Superior temporal gyrus (tissue), 1 donor: ENCODE measurements at regions not wholly inside any gene's neighbourhood (a gene's known extent, or its start where the extent isn't known, plus 50 kb on each side); places are given as distances from the start of the nearest gene placed in this dataset.
"Not testable (repeated sequence)": the region's sequence is repeated elsewhere in the genome, so short reads cannot be mapped to it uniquely, and the experiment has no call there.

Experiments used
- DNase-seq: peaks from one replicate; pipeline ENCODE4 v3.0.0-alpha.2; 2016; ENCODE audit errors: extremely low spot score

DNA sequence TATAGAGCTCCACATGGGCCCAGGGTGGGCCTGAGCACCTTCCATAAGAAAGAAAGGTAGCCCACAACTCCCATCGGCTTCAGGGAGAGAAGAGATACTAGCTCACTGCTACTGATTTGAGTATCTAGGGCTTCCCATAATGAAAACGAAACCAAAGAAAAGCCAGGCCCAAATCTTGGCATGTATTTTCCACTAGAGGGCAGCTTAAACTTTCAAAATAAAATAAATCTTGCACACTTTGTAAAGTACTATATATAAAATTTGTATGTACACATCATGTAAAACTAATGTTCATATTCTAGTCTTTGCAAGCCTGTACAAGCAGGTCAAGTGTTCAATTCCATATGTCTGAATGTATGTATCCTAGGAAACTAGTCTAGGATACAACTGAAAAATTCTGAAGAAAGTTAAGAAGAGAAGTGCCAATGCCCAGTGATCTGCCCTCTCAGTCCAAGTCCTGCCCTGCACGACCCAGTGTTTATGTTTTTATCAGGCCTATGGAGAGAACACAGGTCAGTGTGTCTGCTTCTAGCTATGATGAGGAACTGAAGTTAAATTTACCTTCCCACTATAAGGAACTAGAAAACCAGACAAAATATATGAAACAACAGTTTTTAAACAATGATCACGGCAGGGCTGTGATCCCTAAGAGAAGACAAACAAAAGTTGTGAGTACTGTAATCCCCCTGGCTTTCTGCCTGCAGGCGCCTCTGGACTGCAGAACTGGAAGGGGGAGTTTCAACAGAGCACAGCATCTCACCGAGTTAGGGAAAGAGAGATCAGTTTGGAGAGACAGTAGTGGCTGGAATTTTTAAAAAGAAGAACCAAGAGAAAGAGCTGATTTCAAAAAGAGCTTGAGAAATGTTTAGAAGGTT is 475.7 kb downstream of the UQCRFS1 start:
- peak; percentile 88 for DNase-seq

GRCh38 chr19:28736528-28736927 is 476.4 kb downstream of the UQCRFS1 start:
- DNase-seq, result no peak

- no peak for DNase-seq
Measured at GRCh38 chr19:28731577-28731976, 481.4 kb downstream of the UQCRFS1 start.

GRCh38 chr19:28730791-28731512 is 482.0 kb downstream of the UQCRFS1 start:
- DNase-seq, result no peak

DNA sequence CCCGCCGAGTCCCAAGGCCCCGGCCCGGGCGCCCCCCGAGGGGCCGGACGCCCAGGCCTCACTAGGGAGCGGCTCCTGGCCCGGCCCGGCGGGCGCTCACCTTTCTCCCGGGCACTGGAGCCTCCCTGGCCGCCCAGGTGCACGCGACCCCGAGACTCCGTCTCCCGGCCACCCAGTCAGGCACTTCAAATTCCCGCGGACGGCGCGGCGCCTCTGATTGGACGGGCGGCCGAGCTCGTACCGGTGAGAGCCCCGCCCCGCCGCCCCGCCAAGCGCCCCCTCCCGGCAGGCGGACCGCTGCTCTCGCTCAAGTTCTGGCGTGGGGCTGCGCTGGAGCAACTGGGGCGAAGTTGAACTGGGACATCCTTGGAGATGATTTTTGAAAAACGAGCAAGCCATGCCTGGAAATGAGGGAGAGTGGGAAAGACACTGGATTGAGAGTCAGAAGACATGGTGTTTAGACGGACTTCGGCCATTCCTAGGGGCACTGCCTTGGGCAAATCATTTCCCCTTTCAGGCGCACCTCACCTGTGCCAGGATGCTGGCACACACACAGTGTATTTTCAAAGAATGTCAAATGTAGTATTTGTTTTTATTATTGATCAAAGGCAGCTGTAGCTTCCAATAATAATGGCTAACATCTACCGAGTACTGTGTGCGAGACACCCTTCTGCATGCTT is 485.3 kb downstream of the UQCRFS1 start:
- DNase-seq, result no peak

DNA sequence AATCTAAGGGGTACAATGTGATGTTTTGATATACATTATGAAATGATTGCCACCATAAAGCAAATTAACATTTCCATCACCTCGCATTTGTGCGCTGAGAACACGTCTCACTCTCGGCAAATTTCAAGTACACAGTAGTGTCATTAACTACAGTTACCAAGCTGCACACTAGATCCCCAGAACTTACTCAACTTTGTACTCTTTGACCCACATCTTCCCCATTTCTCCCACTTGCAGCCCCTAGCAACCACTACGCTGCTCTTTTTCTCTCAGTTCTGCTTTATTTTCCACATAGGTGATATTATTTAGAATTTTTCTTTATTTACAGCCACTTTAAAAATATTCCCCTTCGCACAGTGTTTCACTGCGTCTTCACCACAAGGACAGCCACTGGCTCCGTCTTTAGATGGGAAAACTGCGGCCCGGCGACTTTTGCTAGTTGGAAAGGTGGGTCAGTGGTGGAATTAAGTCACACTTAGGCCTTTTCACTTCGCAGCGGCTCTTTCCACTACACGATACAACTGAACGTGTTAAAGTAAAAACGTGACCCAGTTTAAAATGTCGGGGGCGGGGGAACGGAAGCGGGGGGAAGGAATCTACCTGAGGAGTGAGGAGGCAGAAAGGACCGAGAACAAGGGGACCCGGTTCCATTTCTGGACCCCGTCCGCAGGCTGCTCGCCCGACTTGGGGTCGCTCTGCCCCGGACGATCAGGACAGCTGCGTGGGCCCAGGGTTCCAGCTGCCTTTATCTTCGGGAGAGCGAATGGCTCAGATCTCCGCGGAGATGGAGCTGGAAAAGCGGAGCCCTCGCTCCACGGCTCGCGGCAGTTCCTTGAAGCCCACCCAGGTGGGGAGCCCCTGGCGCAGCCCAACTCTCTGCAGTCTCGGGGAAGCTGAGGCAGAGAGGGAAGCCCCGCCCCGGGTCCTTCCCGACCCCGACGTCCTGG is 486.1 kb downstream of the UQCRFS1 start:
- no peak for DNase-seq

DNA sequence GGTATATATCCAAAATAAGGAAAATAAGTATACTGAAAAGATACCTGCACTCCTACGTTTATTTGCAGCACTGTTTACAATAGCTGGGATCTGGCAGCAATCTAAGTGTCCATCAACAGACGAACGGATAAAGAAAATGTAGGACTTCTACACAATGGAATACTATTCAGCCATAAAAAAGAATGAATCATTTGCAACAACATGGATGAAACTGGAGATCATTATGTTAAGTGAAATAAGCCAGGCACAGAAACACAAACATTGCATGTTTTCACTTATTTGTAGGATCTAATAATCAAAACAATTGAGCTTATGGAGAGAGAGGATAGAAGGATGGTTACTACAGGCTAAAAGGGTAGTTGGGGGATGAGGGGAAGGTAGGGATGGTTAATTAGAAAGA is 494.0 kb downstream of the UQCRFS1 start:
- no peak for DNase-seq

DNA sequence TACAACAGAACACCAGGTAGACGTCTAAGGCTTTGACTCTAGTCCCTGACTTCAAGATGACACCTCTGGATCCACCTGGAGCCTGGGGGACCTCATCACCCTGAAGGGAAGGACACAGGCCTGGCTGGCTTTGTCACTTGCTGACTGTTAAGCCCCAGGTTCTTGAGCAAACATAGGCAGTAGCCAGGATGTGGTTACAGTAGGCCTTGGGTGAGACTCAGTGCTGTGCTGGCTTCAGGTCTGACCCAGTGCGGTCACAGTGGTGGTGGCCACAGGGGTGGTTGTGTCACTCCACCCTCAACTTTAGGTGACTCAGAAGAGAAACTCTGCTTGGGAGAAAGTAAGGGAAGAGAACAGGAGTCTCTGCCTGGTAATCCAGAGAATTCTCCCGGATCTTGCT is 497.8 kb downstream of the UQCRFS1 start:
- DNase-seq, result no peak

DNA sequence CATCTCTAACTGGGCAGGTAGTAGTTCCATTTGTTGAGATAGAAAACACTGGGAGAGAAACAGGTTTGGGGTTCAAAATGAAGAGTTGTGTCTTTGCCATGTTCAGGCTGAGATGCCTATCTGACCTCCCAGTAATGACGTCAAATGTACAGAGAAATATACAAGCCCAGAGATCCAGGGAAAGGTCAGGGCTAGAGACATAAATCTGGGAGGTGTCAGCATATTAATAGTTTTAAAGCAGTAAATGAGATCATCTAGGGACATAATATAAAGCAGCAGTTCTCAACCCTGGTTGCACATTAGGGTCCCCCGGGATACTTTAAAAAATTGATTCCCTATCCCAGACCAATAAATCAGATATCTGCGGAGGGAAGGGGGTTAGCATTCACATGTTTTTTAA is 501.5 kb downstream of the UQCRFS1 start:
- no peak for DNase-seq

DNA sequence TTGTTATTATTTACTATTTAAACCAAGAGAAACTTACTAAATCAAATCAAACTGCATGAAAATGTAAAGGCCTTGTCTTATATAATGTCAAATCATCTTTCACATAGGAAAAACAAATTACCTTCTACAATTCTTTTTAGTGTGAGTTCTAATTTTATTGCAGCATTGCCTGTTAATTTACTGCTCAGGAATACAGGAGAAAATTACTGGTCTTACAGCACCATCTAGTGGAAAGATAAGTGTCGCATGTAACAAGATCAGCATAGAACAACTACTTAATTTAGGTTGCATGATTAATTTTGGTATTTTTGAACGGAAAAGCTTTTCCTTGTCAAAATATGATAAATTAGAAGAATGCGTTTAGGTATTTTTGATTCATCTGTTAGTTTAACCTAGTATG is 502.7 kb downstream of the UQCRFS1 start:
- DNase-seq, result peak; percentile 95

DNA sequence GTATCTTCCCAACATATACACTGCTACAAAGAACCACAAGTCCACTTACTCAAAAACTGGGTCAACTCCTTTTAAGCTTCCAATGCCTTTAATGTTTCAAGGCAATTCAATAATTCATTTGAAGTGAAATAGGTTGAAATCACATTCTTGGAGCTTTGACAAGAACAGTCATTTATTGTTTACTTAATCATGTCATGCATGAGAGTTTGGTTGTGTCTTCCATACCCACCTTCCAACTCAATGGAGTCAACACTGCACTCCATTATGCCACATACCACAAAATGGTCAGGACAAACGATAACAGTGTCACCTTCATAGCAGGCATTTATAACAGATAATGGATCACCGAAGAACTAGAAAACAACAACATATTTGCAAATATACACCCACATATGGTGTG is 506.3 kb downstream of the UQCRFS1 start:
- no peak for DNase-seq

- DNase-seq, result no peak
Measured at GRCh38 chr19:28705008-28705407, 507.9 kb downstream of the UQCRFS1 start.

DNA sequence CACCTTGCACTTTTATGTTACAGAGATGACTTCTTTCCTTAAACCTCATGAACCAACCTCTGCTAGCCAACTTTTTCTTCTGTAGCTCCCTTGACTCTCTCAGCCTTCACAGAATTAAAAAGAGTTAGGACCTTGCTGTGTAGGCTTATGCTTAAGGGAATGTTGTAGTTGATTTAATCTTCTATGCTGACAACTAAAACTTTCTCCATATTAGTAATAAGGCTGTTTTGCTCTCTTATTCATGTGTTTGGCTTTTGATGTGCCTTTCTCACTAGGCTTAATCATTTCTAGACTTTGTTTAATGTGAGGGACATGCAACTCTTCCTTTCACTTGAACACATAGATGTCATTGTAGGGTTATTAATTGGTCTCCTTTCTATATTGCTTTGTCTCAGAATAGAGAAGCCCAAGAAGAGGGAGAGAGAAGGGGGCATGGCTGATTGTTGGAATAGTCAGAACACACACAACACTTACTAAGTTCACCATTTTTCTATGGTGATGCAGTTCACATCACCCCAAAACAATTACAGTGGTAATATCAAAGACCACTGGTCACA is 509.5 kb downstream of the UQCRFS1 start:
- no peak for DNase-seq

DNA sequence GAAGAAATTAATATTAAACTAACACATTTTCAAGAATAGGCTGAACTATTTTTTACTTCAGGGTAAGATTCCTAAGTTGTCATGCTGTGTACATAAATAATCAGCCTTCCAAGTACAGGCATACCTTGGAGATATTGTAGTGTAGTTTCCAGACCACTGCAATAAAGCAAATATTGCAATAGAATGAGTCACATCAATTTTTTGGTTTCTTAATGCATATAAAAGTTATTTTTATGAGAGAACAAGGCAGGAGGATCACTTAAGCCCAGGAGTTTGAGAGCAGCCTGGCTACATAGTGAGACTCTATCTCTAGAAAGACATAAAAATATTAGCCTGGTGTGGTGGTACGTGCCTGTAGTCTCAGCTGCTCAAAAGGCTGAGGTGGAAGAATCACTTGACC is 511.5 kb downstream of the UQCRFS1 start:
- no peak for DNase-seq

DNA sequence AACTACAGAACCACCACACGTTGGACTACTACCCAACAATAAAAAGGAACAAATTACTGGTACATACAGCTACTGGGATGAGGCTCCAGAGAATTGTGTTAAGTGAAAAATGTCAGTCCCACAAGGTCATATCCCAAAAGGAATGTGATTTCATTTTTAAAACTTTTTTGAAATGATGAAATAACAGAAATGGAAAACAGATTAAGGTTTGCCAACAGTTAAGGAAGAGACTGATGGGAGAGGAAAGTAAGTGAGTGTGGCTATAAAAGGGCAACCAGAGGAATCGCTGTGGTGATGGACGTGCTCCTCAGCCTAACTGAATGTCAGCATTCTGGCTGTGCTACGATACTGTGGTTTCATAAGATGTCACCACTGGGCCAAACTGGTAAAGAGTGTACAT is 512.8 kb downstream of the UQCRFS1 start:
- no peak for DNase-seq

DNA sequence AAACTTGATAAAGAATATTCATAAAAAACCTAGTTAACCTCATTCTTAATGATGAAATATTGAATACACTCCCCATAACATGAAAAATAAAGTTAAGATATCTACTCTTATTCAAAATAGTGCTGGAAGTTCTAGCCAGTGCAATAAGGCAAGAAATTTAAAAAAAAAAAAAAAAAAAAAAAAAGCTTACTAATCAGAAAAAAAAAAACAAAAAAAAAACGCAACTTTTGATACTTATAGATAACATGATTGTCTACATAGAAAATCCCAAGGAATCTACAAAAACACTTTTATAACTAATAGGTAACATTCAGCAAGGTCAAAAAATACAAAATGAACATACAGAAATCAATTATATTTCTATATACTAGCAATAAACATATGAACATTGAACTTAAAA is 515.6 kb downstream of the UQCRFS1 start:
- no peak for DNase-seq

GRCh38 chr19:28694812-28695211 is 518.1 kb downstream of the UQCRFS1 start:
- no peak for DNase-seq

DNA sequence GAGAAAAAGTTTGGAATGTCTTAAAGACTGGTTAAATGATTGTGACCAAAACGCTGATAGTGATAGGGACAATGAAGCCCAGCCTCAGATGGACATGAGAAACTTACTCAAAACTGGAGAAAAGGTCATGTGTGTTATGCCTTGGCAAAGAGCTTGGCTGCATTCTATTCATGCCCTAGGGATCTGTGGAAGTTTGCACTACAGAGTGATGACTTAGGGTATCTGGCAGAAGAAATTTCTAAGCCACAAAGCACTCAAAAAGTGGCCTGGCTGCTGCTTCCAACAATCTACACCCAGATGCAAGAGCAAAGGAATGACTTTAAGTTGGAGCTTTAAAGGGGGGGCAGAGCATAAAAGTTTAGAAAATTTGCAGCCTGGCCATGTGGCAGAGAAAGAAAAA is 521.3 kb downstream of the UQCRFS1 start:
- no peak for DNase-seq

DNA sequence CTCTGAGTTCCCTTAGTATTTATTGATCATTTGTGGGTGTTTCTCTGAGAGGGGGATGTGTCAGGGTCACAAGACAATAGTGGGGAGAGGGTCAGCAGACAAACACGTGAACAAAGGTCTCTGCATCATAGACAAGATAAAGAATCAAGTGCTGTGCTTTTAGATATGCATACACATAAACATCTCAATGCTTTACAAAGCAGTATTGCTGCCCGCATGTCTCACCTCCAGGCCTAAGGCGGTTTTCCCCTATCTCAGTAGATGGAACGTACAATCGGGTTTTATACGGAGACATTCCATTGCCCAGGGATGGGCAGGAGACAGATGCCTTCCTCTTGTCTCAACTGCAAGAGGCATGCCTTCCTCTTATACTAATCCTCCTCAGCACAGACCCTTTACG is 523.5 kb downstream of the UQCRFS1 start:
- DNase-seq, result not testable (repeated sequence)

GRCh38 chr19:28687296-28687695 is 525.7 kb downstream of the UQCRFS1 start:
- peak; percentile 59 for DNase-seq

GRCh38 chr19:28686756-28687155 is 526.2 kb downstream of the UQCRFS1 start:
- no peak for DNase-seq
